ENCODE measurements at regions not wholly inside any gene's neighbourhood (a gene's known extent, or its start where the extent isn't known, plus 50 kb on each side); places are given as distances from the start of the nearest gene placed in this dataset.

- TF ChIP-seq POLR2A (IDR thresholded peaks at IDR 0.05; ENCODE audit: low read depth, low read length) (no peak), POLR2AphosphoS5 (IDR thresholded peaks at IDR 0.05; ENCODE audit: low read depth, low read length) (no peak), TAF1 (IDR thresholded peaks at IDR 0.05; ENCODE audit: borderline replicate concordance, low read depth, low read length) (no peak)
Measured at GRCh38 chr4:79155336-79155735, 170.5 kb downstream of the NAA11 start.
